H1 (cell line): ENCODE measurements at regions not wholly inside any gene's neighbourhood (a gene's known extent, or its start where the extent isn't known, plus 50 kb on each side); places are given as distances from the start of the nearest gene placed in this dataset.
A peak's percentile ranks its signal among the peaks of the same experiment; 100 is the strongest.

ENCODE experiments used
- KDM5A ChIP-seq: fragments of 200-600 bp; IDR thresholded peaks from 2 replicates; pipeline ENCODE4 v1.7.1; 2012; ENCODE audit warnings: mild to moderate bottlenecking, low read length, inconsistent platforms, mixed read lengths
- NANOG ChIP-seq: IDR thresholded peaks from 2 replicates; pipeline ENCODE4 v1.6.1; 2011; ENCODE audit warnings: low read length, low read depth, mild to moderate bottlenecking, inconsistent platforms; ENCODE audit not compliant: insufficient read depth, poor library complexity, severe bottlenecking
- SP4 ChIP-seq: IDR thresholded peaks from 2 replicates; pipeline ENCODE4 v1.6.1; 2012; ENCODE audit warnings: low read length, inconsistent platforms
- TCF12 ChIP-seq: IDR thresholded peaks from 2 replicates; pipeline ENCODE4 v1.6.1; 2011; ENCODE audit warnings: low read depth, mild to moderate bottlenecking, low read length
- TEAD4 ChIP-seq: IDR thresholded peaks from 2 replicates; pipeline ENCODE4 v1.6.1; 2012; ENCODE audit warnings: low read depth, low read length, inconsistent platforms, mixed read lengths
- YY1 ChIP-seq: IDR thresholded peaks from 2 replicates; pipeline ENCODE4 v1.6.1; 2011; ENCODE audit warnings: low read depth, mild to moderate bottlenecking, low read length

DNA sequence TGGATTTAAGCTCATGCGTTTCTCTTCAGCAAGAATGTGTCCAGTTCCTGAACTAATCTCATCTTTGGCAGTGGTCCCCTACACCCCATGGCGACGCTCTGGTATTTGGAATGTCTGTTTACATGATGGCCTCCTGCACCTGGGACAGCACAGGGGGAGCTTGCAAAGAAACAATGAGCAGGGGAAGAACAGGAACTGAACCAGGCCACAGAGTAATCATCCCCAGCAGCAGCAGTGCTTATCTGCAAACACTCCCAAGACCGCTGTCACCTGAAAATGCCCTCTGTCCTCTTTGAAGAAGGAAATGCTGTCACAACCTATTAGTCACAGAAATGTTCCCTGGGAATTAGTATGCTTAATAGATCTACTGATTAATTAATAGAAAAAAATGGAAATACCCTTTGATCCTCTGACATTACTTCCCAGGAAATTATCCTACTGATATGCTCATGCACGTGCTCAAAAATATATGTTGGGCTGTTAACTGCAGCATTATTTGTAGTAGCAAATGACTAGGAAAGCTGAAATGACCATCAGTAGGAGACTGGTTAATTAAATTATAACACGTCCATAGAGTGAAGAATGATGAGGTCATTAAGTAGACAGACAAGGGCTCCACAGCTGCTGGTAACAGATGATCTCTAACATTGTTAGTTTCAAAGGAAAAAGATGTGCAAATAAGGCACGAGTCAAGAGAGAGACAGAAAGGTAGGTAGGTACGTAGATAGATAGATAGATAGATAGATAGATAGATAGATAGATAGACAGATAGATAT is 279.3 kb upstream of the FLRT2 start (continued):
- TF ChIP-seq TEAD4 (peak; percentile 64), NANOG (peak; percentile 25), SP4 (no peak), KDM5A (no peak), TCF12 (peak; percentile 93), YY1 (peak; percentile 80)
